Central memory CD4-positive, alpha-beta T cell (primary cell): ENCODE measurements at regions not wholly inside any gene's neighbourhood (a gene's known extent, or its start where the extent isn't known, plus 50 kb on each side); places are given as distances from the start of the nearest gene placed in this dataset.

Experiments
- DNase-seq: peaks from one replicate; pipeline ENCODE4 v3.0.0; 2022

DNA sequence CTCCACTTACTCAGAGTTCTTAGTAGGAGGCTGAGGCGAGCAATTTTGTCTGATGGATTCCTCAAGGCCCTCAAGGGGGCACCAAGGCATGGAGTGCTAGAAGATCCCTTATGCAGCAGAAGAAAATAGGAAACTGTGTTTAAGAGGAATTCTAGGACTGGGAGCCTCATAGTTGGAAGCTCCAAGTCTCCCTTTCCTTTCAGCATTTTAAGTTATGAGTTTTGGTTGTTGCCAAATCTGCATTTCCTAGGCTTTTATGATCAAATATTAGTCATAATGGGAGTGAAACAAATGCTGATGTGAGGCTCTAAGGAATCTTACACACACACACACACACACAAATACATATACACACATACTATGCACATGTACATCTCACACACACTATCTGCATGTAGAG lies 714.0 kb downstream of the UTRN start:
- DNase-seq, result no peak

DNA sequence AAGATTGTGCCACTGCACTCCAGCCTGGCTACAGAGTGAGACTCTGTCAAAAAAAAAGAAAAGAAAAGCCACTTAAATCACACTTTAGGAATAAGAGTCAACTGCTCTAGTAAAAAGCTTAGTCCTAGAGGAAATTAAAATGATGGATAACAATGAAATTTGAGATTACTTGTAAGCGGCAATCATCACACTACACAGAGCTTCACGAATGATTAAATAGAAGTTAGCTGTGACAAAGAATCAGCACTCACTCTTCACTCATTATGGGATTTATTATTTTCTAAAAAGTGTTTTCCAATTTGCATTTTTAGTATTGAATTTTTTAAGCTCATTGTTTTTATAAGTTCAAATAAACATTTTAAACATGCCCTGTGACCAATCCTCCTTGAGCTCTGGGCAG lies 718.0 kb downstream of the UTRN start:
- no peak for DNase-seq

DNA sequence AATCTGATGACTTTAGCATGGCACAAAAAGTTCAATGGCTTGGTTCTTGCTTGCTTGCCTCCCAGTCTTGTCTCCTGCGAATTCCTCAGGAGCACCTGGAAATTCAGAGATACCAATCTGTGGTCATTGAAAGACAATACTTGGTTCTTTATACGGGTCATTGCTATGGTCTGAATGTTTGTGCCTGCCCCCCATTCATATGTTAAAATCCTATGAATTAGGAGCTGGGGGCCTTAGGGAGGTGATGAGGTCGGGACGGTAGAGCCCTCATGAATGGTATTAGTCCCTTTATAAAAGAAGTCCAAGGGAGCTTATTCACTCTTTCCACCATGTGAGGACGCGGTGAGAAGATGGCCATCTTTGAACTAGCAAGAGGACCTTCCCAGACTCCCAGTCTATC lies 721.8 kb downstream of the UTRN start:
- DNase-seq, result no peak

DNA sequence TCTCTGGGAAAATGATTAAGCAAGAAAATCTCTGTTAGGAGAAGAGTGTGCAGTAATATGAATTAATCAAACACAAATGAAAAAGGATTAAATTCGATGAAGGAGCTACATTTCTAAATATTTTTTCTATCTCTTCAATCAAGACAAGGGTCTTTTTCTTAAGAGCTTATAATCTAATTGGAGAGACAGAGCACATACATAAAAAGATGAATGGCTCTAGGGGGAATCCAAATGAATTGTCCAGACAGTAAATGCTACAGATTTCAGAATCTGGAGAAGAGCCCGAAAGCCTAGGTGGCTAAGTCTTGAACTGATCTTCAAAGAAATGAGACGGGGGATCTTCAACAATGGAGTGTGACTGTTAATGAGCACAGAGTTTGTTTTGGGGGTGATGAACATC lies 723.6 kb downstream of the UTRN start:
- DNase-seq, result no peak

- no peak for DNase-seq
These were observed 724.6 kb downstream of the UTRN start for GRCh38 chr6:145009711-145010110.

DNA sequence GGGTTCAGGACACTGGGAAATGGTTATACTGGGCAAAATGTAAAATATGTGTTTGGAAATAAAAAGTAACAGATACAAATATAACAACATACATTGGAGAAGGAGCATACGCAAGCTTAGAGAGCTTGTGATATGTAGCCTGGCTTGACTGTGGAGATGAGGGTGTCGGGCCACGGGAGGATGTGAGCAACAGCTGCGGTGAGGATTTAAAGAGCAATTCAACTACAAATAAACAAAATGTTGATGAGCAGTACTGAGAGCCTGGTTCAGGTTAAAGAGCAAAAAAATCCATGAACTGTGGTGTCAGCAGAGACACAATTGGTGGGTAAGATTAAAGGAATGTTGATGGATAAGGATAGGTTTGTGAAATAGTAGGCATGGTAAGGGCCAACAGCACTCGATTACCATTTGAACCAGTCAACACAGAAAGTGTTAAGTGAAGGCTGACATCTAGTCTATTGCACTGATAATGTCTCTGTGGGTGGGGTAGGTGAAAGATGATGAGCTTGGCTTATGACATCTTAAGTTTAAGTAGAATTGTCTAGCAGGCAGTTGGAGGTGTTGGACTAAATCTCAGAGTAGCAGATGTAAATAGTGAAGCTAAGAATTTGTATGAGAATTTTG lies 723.2 kb downstream of the EPM2A start:
- DNase-seq, result no peak

DNA sequence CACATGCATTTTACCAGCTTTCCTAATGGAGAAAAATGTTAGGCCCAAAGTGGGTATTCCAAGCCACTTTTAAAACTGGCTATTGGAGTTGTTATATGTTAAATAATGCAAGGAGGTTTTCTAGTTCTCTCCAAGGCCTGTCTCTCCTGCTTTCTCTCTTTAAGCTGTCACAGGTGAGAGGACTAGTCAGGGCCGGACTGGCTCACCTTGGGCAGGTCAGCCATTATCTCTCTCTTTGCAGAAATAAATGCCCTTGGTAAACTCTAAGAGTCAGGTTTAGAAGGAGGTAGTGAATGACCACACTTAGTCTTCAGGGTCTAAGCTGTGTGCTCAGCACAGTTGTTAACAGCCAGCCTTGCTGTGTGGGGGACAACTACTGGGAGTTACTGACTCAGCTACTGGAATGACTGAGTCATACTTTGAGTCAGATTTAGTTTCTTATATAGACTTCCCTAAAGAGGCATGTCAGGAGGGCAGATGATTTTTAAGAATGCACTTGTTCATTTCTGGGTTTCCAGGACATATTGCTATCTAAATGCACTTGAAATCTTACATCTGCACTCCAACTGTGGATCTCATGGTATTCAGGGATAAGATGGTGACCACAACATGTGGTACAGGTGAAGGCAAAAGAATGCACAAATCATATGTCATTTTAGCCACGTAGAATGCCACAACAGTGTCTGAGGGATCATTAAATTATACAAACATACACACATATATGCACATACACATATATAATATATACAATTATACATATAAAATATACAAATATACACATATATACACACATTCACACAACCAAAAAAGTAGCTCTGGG lies 719.4 kb downstream of the EPM2A start:
- no peak for DNase-seq

- DNase-seq, result no peak
These were observed 718.3 kb downstream of the EPM2A start for GRCh38 chr6:145017051-145017450.

- no peak for DNase-seq
These were observed 717.8 kb downstream of the EPM2A start for GRCh38 chr6:145017516-145017915.

DNA sequence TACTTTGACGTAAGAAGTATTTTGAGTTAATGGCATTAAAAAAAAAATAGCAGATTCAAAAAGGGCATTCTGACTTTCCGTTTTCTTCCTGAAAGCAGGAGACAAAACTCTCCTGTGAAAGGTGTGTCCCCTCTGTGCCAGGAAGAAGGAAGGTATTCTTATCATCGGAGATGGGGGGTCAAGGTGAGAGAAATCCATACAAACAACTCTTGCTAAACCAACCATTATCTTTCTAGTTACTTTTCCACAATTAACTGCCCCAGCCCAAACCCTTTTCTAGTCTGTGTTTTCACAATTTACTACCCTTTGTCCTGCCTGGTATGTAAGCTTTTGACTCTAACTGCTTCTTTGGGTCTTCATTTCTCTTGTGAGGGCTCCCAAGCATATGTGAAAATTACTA lies 717.3 kb downstream of the EPM2A start:
- DNase-seq, result no peak

- no peak for DNase-seq
These were observed 715.2 kb downstream of the EPM2A start for GRCh38 chr6:145020114-145020513.

- no peak for DNase-seq
These were observed 714.8 kb downstream of the EPM2A start for GRCh38 chr6:145020543-145020942.

DNA sequence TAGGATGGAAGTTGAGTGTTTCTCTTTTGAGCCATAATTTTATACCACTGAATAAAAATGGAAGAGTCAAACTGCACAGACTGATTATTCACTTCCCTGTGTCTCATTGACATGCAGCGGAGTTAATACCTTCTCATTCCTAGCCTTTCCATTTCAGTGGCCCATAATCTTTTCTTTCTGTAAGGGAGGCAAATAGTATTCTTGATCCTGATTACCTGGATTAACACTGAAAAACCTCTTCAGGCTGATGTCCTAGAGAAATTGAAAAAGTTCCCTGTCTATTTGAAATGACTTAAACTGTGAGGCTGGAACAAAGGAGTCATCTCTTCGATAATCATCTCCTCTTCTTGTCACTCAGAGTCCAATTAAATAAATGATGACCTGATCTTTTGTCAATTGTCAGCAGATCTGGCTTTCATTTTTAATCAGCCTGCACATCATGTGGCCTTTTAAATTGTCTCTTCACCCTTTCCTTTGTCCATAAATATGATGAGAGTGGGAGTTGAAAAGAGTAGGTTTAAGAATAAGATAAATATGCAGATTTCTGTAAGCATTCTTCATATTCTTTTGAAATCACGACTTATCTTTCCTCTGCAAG lies 713.0 kb downstream of the EPM2A start:
- no peak for DNase-seq

GRCh38 chr6:145023116-145023726 lies 712.1 kb downstream of the EPM2A start:
- no peak for DNase-seq

DNA sequence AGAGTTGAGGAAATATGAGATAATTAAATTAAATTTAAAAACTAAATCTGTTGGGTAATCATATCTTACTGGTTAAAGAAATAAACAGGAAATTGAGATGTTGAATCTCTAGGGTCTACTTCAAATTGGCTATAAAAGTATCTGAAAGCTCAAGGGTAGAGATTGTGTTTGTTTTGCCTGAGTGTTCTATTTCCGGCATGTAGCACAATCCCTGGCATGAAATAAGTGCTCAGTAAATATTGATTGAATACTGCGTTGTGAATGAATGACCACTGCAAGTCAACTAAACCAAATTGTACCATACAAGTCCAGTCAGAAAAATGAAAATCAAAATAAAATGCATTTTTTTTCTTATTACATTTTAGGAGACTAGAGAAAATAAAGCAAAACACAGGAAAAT lies 709.8 kb downstream of the EPM2A start:
- DNase-seq, result no peak

DNA sequence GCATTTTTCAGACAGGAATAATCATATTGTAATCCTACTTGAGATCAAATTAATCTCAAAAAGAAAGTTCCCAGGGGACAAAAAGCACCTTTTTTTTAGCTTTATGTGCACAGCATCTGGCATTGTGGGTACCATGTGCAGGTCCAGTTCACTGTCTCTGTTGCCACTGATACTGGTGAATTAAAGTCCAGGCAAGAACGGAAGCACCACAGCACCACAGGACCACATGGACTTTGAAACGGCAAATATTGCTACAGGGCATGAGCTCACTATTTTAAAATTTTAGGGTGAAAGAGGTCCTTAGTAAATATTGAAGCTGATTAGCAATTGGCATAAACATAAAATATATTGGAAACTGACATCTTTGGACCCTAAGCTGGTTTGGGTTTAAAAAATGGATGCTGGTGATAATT lies 709.0 kb downstream of the EPM2A start:
- no peak for DNase-seq

DNA sequence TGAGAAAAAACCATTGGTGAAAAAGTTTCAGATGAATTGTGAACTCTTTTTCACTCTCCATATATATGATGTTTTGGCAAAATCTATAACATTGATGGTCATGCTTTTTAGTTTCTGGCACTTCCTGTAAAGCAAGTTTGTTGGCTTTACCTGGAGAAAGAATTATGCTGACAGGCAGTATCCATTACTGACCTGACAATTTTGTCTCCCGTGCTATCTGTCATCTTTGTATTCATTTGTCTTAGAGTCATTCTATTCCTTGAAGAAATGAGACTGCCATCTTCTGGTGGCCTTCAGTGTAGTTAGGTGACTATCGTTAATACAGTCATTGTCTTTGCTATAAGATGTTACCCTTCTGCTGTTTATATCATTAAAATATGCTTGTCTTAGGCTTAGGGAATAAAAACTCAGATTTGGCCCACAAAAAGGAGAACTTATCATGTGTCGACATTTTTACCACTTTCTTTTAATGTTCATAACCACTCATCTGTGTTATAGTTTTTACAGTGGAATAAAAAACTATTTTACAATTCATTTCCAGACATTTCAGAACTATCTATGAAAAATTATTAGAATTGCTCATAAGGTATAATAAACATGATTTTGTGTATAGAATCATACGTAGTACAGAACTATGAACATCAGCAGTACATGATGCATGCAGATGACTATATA lies 707.0 kb downstream of the EPM2A start:
- no peak for DNase-seq

- DNase-seq, result no peak
These were observed 704.3 kb downstream of the EPM2A start for GRCh38 chr6:145031001-145031400.

DNA sequence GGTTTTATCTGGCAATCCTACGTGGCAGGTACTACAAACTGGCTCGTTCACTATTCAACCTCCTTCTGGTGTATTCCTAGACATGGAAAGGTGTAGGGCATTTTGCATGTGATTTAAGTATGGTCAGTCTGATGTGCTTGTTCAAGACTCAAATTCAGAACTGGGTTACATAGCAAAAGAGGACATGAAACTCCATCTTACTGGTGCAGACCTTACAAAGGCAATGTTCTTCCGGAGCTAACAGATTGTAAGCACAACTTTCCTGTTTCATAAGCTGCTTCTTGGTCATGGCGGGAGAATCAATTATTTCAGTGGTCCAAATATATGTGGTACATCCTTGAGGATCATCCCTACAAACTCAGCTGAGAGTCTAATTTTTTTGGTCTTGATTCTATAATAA lies 703.4 kb downstream of the EPM2A start:
- no peak for DNase-seq

- no peak for DNase-seq
These were observed 702.7 kb downstream of the EPM2A start for GRCh38 chr6:145032562-145033145.

DNA sequence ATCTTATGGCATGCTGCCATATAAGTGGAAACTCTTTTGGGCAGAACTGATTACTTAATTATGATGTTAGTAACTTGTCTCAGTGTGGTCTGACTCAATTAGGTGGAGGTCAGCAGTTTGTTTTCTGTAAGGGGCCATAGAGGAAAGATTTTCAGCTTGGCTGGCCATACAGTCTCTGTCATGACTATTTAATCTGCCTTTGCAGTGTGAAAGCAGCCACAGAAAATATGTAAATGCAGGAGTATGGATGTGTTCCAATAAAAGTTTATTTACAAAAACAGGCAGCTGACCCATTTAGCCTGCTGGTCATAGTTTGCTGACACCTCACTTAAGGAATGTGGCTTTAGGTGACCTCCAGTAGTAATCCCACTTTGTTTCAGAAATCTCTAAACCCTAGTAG lies 700.7 kb downstream of the EPM2A start:
- DNase-seq, result no peak

DNA sequence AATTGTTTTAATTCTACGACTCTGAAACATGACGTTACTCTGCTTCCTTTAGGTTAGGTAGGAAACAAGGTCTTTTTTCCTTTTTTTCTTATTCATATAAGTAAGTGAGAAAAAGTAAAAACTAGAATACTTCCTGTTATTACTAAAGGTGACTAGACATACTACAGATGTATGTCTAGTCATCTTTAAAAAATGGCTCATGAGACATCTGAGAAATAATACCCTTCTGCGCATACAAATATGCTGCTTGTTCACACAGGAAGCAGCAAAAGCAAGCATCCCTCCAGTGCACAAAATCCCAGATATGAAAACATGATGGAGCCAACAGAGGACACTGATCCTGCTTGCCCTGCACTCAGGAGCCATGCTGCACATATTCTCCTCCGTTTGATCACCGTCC lies 699.1 kb downstream of the EPM2A start:
- DNase-seq, result no peak
